SK-N-SH (cell line): ENCODE measurements at regions not wholly inside any gene's neighbourhood (a gene's known extent, or its start where the extent isn't known, plus 50 kb on each side); places are given as distances from the start of the nearest gene placed in this dataset.

Experiments
- EP300 ChIP-seq, 2 experiments: IDR thresholded peaks; 2 replicates each; pipeline versions ENCODE4 v1.4.0 to v1.6.1; 2012; ENCODE audit warnings: borderline replicate concordance in 1 of 2, low read depth in 1 of 2, low read length in 1 of 2
- EZH2phosphoT487 ChIP-seq: fragments of 200-600 bp; sonication (generic); IDR thresholded peaks from 2 replicates; pipeline ENCODE4 v1.6.1; 2017; ENCODE audit warnings: low read depth, mixed run types, mild to moderate bottlenecking, antibody characterized with exemption, moderate library complexity, borderline replicate concordance
- JUND ChIP-seq: IDR thresholded peaks from 2 replicates; pipeline ENCODE4 v1.4.0; 2012
- NRF1 ChIP-seq: IDR thresholded peaks from 2 replicates; pipeline ENCODE4 v1.6.1; 2012; ENCODE audit warnings: low read depth, mild to moderate bottlenecking, low read length
- POLR2AphosphoS5 ChIP-seq: IDR thresholded peaks from 2 replicates; pipeline ENCODE4 v1.6.1; 2012; ENCODE audit warnings: low read depth, low read length
- RCOR1 ChIP-seq: fragments of 150-350 bp; IDR thresholded peaks from 2 replicates; pipeline ENCODE4 v1.6.1; 2017; ENCODE audit warnings: antibody characterized with exemption, low read length
- RFX5 ChIP-seq: IDR thresholded peaks from 2 replicates; pipeline ENCODE4 v1.6.1; 2012; ENCODE audit warnings: mild to moderate bottlenecking, improper control_type of control experiment, low read length
- RXRA ChIP-seq: IDR thresholded peaks from 2 replicates; pipeline ENCODE4 v1.4.0; 2012; ENCODE audit warnings: low read depth, mild to moderate bottlenecking, borderline replicate concordance
- TF ChIP-seq, protein P1 (sequence below): fragments of 150-350 bp; IDR thresholded peaks from 2 replicates; pipeline ENCODE4 v1.6.1; 2017; ENCODE audit warnings: antibody characterized with exemption, low read length, low read depth, borderline replicate concordance
- TF ChIP-seq, protein P2 (sequence below): fragments of 200-600 bp; sonication (generic); IDR thresholded peaks from 2 replicates; pipeline ENCODE4 v1.6.1; 2017; ENCODE audit warnings: antibody characterized with exemption, mild to moderate bottlenecking, moderate library complexity
- TF ChIP-seq, protein P3 (sequence below): IDR thresholded peaks from 2 replicates; pipeline ENCODE4 v1.4.0; 2012; ENCODE audit warnings: low read depth
- TF ChIP-seq, protein P4 (sequence below): IDR thresholded peaks from 2 replicates; pipeline ENCODE4 v1.4.0; 2012; ENCODE audit warnings: low read depth, borderline replicate concordance

DNA sequence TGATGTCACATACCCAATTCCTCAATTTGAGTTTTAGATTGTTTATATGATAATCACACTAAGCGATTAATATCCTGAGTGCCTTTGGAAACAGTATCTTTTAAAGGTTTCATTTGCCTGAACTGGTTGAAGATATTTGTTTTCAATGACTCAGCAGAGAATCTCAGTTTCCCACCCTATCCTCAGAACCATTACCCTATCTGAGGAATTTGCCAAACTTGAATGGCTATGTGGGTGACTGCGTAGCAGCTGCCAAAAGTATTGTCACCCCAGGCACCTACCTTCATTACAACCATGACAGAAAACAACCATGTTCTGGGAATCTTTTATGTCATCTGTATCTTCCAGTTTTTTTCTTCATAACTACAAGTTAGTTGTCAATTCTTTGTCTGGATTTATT, 440.1 kb upstream of the NBEA start:
- TF ChIP-seq NRF1 (no peak), EP300 (IDR thresholded peaks at IDR 0.05; ENCODE audit: borderline replicate concordance in 1 of 2, low read depth in 1 of 2, low read length in 1 of 2) (no peak), RFX5 (no peak), RXRA (no peak), JUND (no peak), RCOR1 (no peak), POLR2AphosphoS5 (no peak), EZH2phosphoT487 (no peak)
- TF ChIP-seq, protein P1, sequence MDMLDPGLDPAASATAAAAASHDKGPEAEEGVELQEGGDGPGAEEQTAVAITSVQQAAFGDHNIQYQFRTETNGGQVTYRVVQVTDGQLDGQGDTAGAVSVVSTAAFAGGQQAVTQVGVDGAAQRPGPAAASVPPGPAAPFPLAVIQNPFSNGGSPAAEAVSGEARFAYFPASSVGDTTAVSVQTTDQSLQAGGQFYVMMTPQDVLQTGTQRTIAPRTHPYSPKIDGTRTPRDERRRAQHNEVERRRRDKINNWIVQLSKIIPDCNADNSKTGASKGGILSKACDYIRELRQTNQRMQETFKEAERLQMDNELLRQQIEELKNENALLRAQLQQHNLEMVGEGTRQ, result no peak
- TF ChIP-seq, protein P2, sequence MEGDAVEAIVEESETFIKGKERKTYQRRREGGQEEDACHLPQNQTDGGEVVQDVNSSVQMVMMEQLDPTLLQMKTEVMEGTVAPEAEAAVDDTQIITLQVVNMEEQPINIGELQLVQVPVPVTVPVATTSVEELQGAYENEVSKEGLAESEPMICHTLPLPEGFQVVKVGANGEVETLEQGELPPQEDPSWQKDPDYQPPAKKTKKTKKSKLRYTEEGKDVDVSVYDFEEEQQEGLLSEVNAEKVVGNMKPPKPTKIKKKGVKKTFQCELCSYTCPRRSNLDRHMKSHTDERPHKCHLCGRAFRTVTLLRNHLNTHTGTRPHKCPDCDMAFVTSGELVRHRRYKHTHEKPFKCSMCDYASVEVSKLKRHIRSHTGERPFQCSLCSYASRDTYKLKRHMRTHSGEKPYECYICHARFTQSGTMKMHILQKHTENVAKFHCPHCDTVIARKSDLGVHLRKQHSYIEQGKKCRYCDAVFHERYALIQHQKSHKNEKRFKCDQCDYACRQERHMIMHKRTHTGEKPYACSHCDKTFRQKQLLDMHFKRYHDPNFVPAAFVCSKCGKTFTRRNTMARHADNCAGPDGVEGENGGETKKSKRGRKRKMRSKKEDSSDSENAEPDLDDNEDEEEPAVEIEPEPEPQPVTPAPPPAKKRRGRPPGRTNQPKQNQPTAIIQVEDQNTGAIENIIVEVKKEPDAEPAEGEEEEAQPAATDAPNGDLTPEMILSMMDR, result no peak
- TF ChIP-seq, protein P3, sequence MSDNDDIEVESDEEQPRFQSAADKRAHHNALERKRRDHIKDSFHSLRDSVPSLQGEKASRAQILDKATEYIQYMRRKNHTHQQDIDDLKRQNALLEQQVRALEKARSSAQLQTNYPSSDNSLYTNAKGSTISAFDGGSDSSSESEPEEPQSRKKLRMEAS, result no peak
- TF ChIP-seq, protein P4, sequence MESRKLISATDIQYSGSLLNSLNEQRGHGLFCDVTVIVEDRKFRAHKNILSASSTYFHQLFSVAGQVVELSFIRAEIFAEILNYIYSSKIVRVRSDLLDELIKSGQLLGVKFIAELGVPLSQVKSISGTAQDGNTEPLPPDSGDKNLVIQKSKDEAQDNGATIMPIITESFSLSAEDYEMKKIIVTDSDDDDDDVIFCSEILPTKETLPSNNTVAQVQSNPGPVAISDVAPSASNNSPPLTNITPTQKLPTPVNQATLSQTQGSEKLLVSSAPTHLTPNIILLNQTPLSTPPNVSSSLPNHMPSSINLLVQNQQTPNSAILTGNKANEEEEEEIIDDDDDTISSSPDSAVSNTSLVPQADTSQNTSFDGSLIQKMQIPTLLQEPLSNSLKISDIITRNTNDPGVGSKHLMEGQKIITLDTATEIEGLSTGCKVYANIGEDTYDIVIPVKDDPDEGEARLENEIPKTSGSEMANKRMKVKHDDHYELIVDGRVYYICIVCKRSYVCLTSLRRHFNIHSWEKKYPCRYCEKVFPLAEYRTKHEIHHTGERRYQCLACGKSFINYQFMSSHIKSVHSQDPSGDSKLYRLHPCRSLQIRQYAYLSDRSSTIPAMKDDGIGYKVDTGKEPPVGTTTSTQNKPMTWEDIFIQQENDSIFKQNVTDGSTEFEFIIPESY, result no peak
